Caco-2 (cell line): ENCODE measurements at regions not wholly inside any gene's neighbourhood (a gene's known extent, or its start where the extent isn't known, plus 50 kb on each side); places are given as distances from the start of the nearest gene placed in this dataset.
A peak's percentile ranks its signal among the peaks of the same experiment; 100 is the strongest.

ENCODE experiments used
- BruUV-seq: library from RNA; stranded (reverse); fragments of 400-500 nt; replicated peaks from 2 replicates; lab custom pipeline; 2021; lab: Mats Ljungman, UMichigan
- CTCF ChIA-PET: fragments of 300-600 bp; sonication (Branson Sonifier 250); formaldehyde crosslinking; loops from one replicate; lab custom pipeline; 2022; ENCODE audit warnings: antibody characterized with exemption; lab: Charles Lee
- POLR2A ChIA-PET: fragments of 300-600 bp; sonication (Branson Sonifier 250); formaldehyde crosslinking; loops from one replicate; lab custom pipeline; 2022; ENCODE audit warnings: antibody characterized with exemption; lab: Charles Lee
- DNase-seq, 2 experiments: peaks; one replicate each; pipeline versions ENCODE4 v3.0.0 to v3.0.0-alpha.2; 2020 to 2022
- H3K27me3 ChIP-seq: replicated peaks from 2 replicates; pipeline ENCODE4 v1.6.0; 2011; ENCODE audit warnings: low read length; ENCODE audit not compliant: control insufficient read depth, insufficient read depth
- H3K36me3 ChIP-seq: 2 replicates; pipeline ENCODE4 v1.5.1; 2011; ENCODE audit warnings: low read length; ENCODE audit not compliant: control insufficient read depth, insufficient read depth
- H3K4me1 ChIP-seq: fragments of 250-450 bp; sonication (Bioruptor Pico); 2 replicates; pipeline ENCODE4 v1.5.1; 2020; ENCODE audit warnings: mild to moderate bottlenecking
- H3K4me3 ChIP-seq: 2 replicates; pipeline ENCODE4 v1.5.1; 2011; ENCODE audit warnings: low read depth, mild to moderate bottlenecking, control low read depth, low read length
- H3K9me3 ChIP-seq: fragments of 250-450 bp; sonication (Bioruptor Pico); 2 replicates; pipeline ENCODE4 v1.5.1; 2020; ENCODE audit warnings: mild to moderate bottlenecking, moderate library complexity
- H3K27ac Mint-ChIP-seq: one replicate; pipeline ENCODE4 v1.8.0; 2022; ENCODE audit warnings: mixed read lengths; ENCODE audit not compliant: unreplicated experiment
- H3K27me3 Mint-ChIP-seq: one replicate; pipeline ENCODE4 v1.8.0; 2022; ENCODE audit warnings: mixed read lengths; ENCODE audit not compliant: insufficient read depth, unreplicated experiment
- H3K36me3 Mint-ChIP-seq: one replicate; pipeline ENCODE4 v1.8.0; 2022; ENCODE audit warnings: mild to moderate bottlenecking, mixed read lengths; ENCODE audit not compliant: insufficient read depth, unreplicated experiment
- H3K4me1 Mint-ChIP-seq: one replicate; pipeline ENCODE4 v1.8.0; 2022; ENCODE audit warnings: low read depth, mixed read lengths; ENCODE audit not compliant: unreplicated experiment
- H3K4me3 Mint-ChIP-seq: one replicate; pipeline ENCODE4 v1.8.0; 2022; ENCODE audit warnings: mild to moderate bottlenecking, moderate library complexity, mixed read lengths; ENCODE audit not compliant: unreplicated experiment
- H3K9me3 Mint-ChIP-seq: one replicate; pipeline ENCODE4 v1.8.0; 2022; ENCODE audit warnings: mixed read lengths; ENCODE audit not compliant: unreplicated experiment
- intact Hi-C: fragments of 100-400 bp; cut with micrococcal nuclease; formaldehyde crosslinking; loops from one replicate; pipeline ENCODE4 v1.10.0; 2022; ENCODE audit not compliant: unreplicated experiment
- TF ChIP-seq, protein P1 (sequence below), 2 experiments: fragments of 200-600 bp in 1 of 2; IDR thresholded peaks; 1 replicate in 1 of 2; 2 replicates in 1 of 2; pipeline versions ENCODE4 v1.5.1 to v1.8.0; 2011 to 2022; ENCODE audit warnings: antibody characterized with exemption in 1 of 2, control low read depth in 1 of 2, inconsistent platforms in 1 of 2, low read depth in 1 of 2, low read length in 1 of 2, mild to moderate bottlenecking in 1 of 2, moderate library complexity in 1 of 2; ENCODE audit not compliant: insufficient read depth in 1 of 2, severe bottlenecking in 1 of 2, unreplicated experiment in 1 of 2

DNA sequence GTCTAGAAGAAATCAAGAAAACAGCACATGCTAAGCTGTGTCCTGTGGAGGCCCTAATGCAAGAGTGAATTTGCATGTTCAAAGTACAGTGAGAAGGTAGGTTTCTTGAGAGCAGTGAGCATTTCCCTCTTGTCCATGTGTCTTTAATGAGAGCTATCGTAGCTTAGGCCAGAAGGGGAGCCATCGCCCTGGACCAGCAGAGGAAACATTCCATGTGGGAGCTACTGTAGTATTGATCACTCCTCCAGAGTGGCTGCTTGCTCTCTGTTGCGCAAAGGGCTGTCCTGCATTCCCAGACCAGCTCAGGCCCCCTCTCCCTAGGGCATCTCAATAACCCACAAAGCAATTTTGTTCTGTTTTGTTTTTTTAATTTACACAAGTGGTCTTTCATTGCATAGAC is 950.1 kb downstream of the CNTNAP5 start:
- H3K36me3 Mint-ChIP-seq, result no peaks in the 10 kb centered on the region
- Histone ChIP-seq H3K36me3 (no peaks in the 10 kb centered on the region), H3K4me3 (no peak overlapping the region), H3K4me1 (peaks cover 32% of the 10 kb centered on the region), H3K9me3 (no peaks in the 10 kb centered on the region), H3K27me3 (no peaks in the 10 kb centered on the region)
- CTCF ChIA-PET, result no interaction called here
- BruUV-seq, result no TSS peak
- no peak overlapping the region for H3K4me3 Mint-ChIP-seq
- TF ChIP-seq, protein P1, sequence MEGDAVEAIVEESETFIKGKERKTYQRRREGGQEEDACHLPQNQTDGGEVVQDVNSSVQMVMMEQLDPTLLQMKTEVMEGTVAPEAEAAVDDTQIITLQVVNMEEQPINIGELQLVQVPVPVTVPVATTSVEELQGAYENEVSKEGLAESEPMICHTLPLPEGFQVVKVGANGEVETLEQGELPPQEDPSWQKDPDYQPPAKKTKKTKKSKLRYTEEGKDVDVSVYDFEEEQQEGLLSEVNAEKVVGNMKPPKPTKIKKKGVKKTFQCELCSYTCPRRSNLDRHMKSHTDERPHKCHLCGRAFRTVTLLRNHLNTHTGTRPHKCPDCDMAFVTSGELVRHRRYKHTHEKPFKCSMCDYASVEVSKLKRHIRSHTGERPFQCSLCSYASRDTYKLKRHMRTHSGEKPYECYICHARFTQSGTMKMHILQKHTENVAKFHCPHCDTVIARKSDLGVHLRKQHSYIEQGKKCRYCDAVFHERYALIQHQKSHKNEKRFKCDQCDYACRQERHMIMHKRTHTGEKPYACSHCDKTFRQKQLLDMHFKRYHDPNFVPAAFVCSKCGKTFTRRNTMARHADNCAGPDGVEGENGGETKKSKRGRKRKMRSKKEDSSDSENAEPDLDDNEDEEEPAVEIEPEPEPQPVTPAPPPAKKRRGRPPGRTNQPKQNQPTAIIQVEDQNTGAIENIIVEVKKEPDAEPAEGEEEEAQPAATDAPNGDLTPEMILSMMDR (IDR thresholded peaks at IDR 0.05; ENCODE audit: insufficient read depth in 1 of 2, low read depth in 1 of 2, low read length in 1 of 2, severe bottlenecking in 1 of 2, unreplicated experiment in 1 of 2), result no peak
- peak; percentile 18 to 43 for DNase-seq
- H3K27me3 Mint-ChIP-seq, result no peaks in the 10 kb centered on the region
- H3K9me3 Mint-ChIP-seq, result peaks cover 17% of the 10 kb centered on the region
- peaks cover 13% of the 10 kb centered on the region for H3K4me1 Mint-ChIP-seq
- intact Hi-C loops, result no loop called here
- H3K27ac Mint-ChIP-seq, result no peak overlapping the region
- POLR2A ChIA-PET, result no interaction called here

DNA sequence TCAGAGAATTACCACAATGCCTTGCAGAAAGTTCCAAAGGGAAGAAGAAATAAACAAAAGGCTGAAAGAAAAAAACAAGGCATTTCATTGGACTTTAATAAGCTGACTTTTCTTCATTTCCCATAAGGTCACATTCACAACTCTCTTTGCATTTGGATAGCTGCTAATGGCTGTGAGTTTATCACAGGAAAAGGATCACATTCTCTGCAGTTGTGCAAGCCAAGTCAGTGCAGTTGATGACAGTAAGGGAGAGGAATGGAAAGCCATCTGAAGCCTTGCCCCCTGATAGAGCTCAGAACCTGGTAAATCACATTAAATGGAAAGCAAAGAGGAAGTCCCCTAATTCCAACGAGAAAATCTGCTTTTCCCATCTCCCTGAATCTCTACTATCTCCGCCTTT is 950.6 kb downstream of the CNTNAP5 start:
- Mint-ChIP-seq H3K9me3 (peaks cover 17% of the 10 kb centered on the region), H3K36me3 (no peaks in the 10 kb centered on the region), H3K4me3 (no peak overlapping the region), H3K27ac (no peak overlapping the region), H3K27me3 (no peaks in the 10 kb centered on the region), H3K4me1 (peaks cover 13% of the 10 kb centered on the region)
- Histone ChIP-seq H3K9me3 (no peaks in the 10 kb centered on the region), H3K4me3 (no peak overlapping the region), H3K36me3 (no peaks in the 10 kb centered on the region), H3K4me1 (peaks cover 32% of the 10 kb centered on the region), H3K27me3 (no peaks in the 10 kb centered on the region)
- CTCF ChIA-PET, result no interaction called here
- intact Hi-C loops, result no loop called here
- no peak for DNase-seq
- no TSS peak for BruUV-seq
- TF ChIP-seq, protein P1 (IDR thresholded peaks at IDR 0.05; ENCODE audit: insufficient read depth in 1 of 2, low read depth in 1 of 2, low read length in 1 of 2, severe bottlenecking in 1 of 2, unreplicated experiment in 1 of 2), result no peak
- POLR2A ChIA-PET, result no interaction called here

DNA sequence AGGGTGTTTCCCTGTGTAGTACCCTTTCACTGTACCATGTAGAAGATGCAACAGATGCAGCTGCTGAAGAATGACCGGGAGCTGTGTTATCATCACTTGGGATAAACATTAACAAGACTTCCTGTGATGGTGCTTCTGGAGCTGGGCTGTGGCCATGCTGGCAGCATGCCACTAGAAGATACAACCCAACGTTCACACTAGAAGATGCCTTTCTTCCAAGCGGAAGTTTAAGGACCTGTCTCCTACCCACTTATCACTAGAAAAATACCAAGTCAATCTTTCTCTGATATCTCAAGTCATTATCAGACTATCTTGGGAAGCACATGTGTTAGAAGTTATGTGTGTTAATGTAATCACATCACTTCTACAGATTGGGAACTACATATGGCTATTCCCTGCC is 953.5 kb downstream of the CNTNAP5 start:
- Mint-ChIP-seq H3K36me3 (no peaks in the 10 kb centered on the region), H3K27ac (no peak overlapping the region), H3K9me3 (peaks cover 8% of the 10 kb centered on the region), H3K4me3 (no peak overlapping the region), H3K27me3 (no peaks in the 10 kb centered on the region), H3K4me1 (peaks cover 2% of the 10 kb centered on the region)
- H3K4me3 ChIP-seq, result no peak overlapping the region
- ChIA-PET CTCF (no interaction called here), POLR2A (no interaction called here)
- TF ChIP-seq, protein P1 (IDR thresholded peaks at IDR 0.05; ENCODE audit: insufficient read depth in 1 of 2, low read depth in 1 of 2, low read length in 1 of 2, severe bottlenecking in 1 of 2, unreplicated experiment in 1 of 2), result no peak
- H3K27me3 ChIP-seq, result no peaks in the 10 kb centered on the region
- BruUV-seq, result no TSS peak
- H3K36me3 ChIP-seq, result no peaks in the 10 kb centered on the region
- no peak for DNase-seq
- intact Hi-C loops, result no loop called here
- no peaks in the 10 kb centered on the region for H3K9me3 ChIP-seq
- peaks cover 23% of the 10 kb centered on the region for H3K4me1 ChIP-seq
